OCI-LY7 (cell line): ENCODE measurements at regions not wholly inside any gene's neighbourhood (a gene's known extent, or its start where the extent isn't known, plus 50 kb on each side); places are given as distances from the start of the nearest gene placed in this dataset.

Experiments
- BruUV-seq: library from RNA; stranded (reverse); fragments of 400-500 nt; replicated peaks from 2 replicates; lab custom pipeline; 2021; lab: Mats Ljungman, UMichigan
- CTCF ChIA-PET: fragments of 300-600 bp; sonication (Branson Sonifier 250); formaldehyde crosslinking; loops from one replicate; lab custom pipeline; 2022; ENCODE audit warnings: antibody characterized with exemption; ENCODE audit not compliant: unreplicated experiment; lab: Charles Lee
- POLR2A ChIA-PET: fragments of 300-600 bp; sonication (Branson Sonifier 250); formaldehyde crosslinking; loops from one replicate; lab custom pipeline; 2022; ENCODE audit warnings: antibody characterized with exemption; lab: Charles Lee
- DNase-seq: peaks from one replicate; pipeline ENCODE4 v3.0.0-alpha.2; 2015; ENCODE audit warnings: low spot score
- H2AFZ ChIP-seq: fragments of 200-600 bp; sonication (generic), shearing (Covaris generic); 2 replicates; pipeline ENCODE4 v1.6.1; 2014; ENCODE audit warnings: mild to moderate bottlenecking, antibody characterized with exemption, low read length, moderate library complexity
- H3K27ac ChIP-seq: fragments of 200-600 bp; sonication (generic); 2 replicates; pipeline ENCODE4 v1.5.1; 2014; ENCODE audit warnings: mixed run types, low read depth, mild to moderate bottlenecking, moderate library complexity, low read length, inconsistent platforms; ENCODE audit not compliant: poor library complexity, severe bottlenecking
- H3K36me3 ChIP-seq: fragments of 200-600 bp; sonication (generic); 2 replicates; pipeline ENCODE4 v1.6.1; 2014; ENCODE audit warnings: mild to moderate bottlenecking, antibody characterized with exemption, low read length, moderate library complexity, mixed read lengths; ENCODE audit not compliant: insufficient read depth
- H3K4me1 ChIP-seq: fragments of 200-600 bp; sonication (generic); 2 replicates; pipeline ENCODE4 v1.5.1; 2014; ENCODE audit warnings: mild to moderate bottlenecking, low read length; ENCODE audit not compliant: insufficient read depth, poor library complexity, severe bottlenecking
- H3K4me2 ChIP-seq: fragments of 200-600 bp; sonication (generic); 2 replicates; pipeline ENCODE4 v1.6.1; 2014; ENCODE audit warnings: mild to moderate bottlenecking, low read length
- H3K4me3 ChIP-seq: fragments of 200-600 bp; sonication (generic); 2 replicates; pipeline ENCODE4 v1.5.1; 2014; ENCODE audit warnings: mild to moderate bottlenecking, low read depth, low read length; ENCODE audit not compliant: poor library complexity, severe bottlenecking
- H3K79me2 ChIP-seq: fragments of 200-600 bp; sonication (generic); 2 replicates; pipeline ENCODE4 v1.6.1; 2016; ENCODE audit warnings: low read depth, mild to moderate bottlenecking, low read length, moderate library complexity, mixed read lengths; ENCODE audit not compliant: insufficient read depth
- H3K9me2 ChIP-seq: fragments of 200-600 bp; sonication (generic); 2 replicates; pipeline ENCODE4 v1.6.1; 2016; ENCODE audit warnings: mild to moderate bottlenecking, low read length, mixed read lengths; ENCODE audit not compliant: insufficient read depth
- H3K9me3 ChIP-seq: fragments of 200-600 bp; sonication (generic); 2 replicates; pipeline ENCODE4 v1.6.1; 2014; ENCODE audit warnings: mild to moderate bottlenecking, mixed run types, low read length, mixed read lengths
- H4K20me1 ChIP-seq: fragments of 200-600 bp; sonication (generic); 2 replicates; pipeline ENCODE4 v1.6.1; 2014; ENCODE audit warnings: mild to moderate bottlenecking, antibody characterized with exemption, low read length, moderate library complexity, mixed read lengths; ENCODE audit not compliant: insufficient read depth
- CTCF ChIP-seq: fragments of 200-600 bp; sonication (generic); conservative IDR thresholded peaks from 2 replicates; pipeline ENCODE4 v1.5.1; 2014; ENCODE audit warnings: mild to moderate bottlenecking, antibody characterized with exemption, low read length, moderate library complexity, mixed read lengths
- EZH2phosphoT487 ChIP-seq: fragments of 200-600 bp; sonication (generic); IDR thresholded peaks from 2 replicates; pipeline ENCODE4 v1.6.1; 2018; ENCODE audit warnings: low read depth, borderline replicate concordance, mild to moderate bottlenecking, mixed run types, antibody characterized with exemption, low read length, moderate library complexity, mixed read lengths
- intact Hi-C: fragments of 100-400 bp; cut with micrococcal nuclease; formaldehyde crosslinking; loops from one replicate; pipeline ENCODE4 v1.10.0; 2022; ENCODE audit not compliant: unreplicated experiment

GRCh38 chr5:145579301-145579700 lies 255.8 kb downstream of the PRELID2 start:
- H3K79me2 ChIP-seq: no peaks in the 10 kb centered on the region
- POLR2A ChIA-PET: interaction anchor here (1.0 kb wide), 1 partner anchor 15 kb away, joined by 3 read pairs; no protein-coding TSS in a partner anchor
- H2AFZ ChIP-seq: no peak overlapping the region
- TF ChIP-seq CTCF (no peak), EZH2phosphoT487 (no peak)
- no peaks in the 10 kb centered on the region for H3K4me1 ChIP-seq
- H3K27ac ChIP-seq: no peak overlapping the region
- no TSS peak for BruUV-seq
- H3K36me3 ChIP-seq: no peaks in the 10 kb centered on the region
- no peaks in the 10 kb centered on the region for H3K9me2 ChIP-seq
- no peaks in the 10 kb centered on the region for H4K20me1 ChIP-seq
- CTCF ChIA-PET: no interaction called here
- intact Hi-C loops: no loop called here
- DNase-seq: no peak
- no peak overlapping the region for H3K4me3 ChIP-seq
- no peaks in the 10 kb centered on the region for H3K9me3 ChIP-seq
- H3K4me2 ChIP-seq: no peak overlapping the region

GRCh38 chr5:145574889-145575573 lies 260.1 kb downstream of the PRELID2 start:
- CTCF ChIA-PET: no interaction called here
- Histone ChIP-seq H3K9me2 (no peaks in the 10 kb centered on the region), H3K4me2 (no peak overlapping the region), H3K27ac (no peak overlapping the region), H4K20me1 (no peaks in the 10 kb centered on the region), H3K36me3 (no peaks in the 10 kb centered on the region), H3K79me2 (no peaks in the 10 kb centered on the region), H3K9me3 (no peaks in the 10 kb centered on the region), H3K4me1 (no peaks in the 10 kb centered on the region), H3K4me3 (no peak overlapping the region), H2AFZ (no peak overlapping the region)
- TF ChIP-seq CTCF (no peak), EZH2phosphoT487 (no peak)
- no TSS peak for BruUV-seq
- no peak for DNase-seq
- POLR2A ChIA-PET: no interaction called here
- intact Hi-C loops: no loop called here

GRCh38 chr5:145568581-145568980 lies 266.6 kb downstream of the PRELID2 start:
- H3K27ac ChIP-seq: no peak overlapping the region
- no peak overlapping the region for H2AFZ ChIP-seq
- intact Hi-C loops: loop anchor here (5.0 kb wide), 1 partner anchor 491 kb away; no protein-coding TSS in a partner anchor
- H4K20me1 ChIP-seq: no peaks in the 10 kb centered on the region
- no peak overlapping the region for H3K4me3 ChIP-seq
- no peak overlapping the region for H3K4me2 ChIP-seq
- no peak for TF ChIP-seq EZH2phosphoT487
- TF ChIP-seq CTCF: no peak
- H3K9me2 ChIP-seq: no peaks in the 10 kb centered on the region
- ChIA-PET CTCF (no interaction called here), POLR2A (no interaction called here)
- no peaks in the 10 kb centered on the region for H3K4me1 ChIP-seq
- H3K36me3 ChIP-seq: no peaks in the 10 kb centered on the region
- no TSS peak for BruUV-seq
- no peaks in the 10 kb centered on the region for H3K79me2 ChIP-seq
- no peaks in the 10 kb centered on the region for H3K9me3 ChIP-seq
- no peak for DNase-seq
